ENCODE measurements at regions not wholly inside any gene's neighbourhood (a gene's known extent, or its start where the extent isn't known, plus 50 kb on each side); places are given as distances from the start of the nearest gene placed in this dataset.

DNA sequence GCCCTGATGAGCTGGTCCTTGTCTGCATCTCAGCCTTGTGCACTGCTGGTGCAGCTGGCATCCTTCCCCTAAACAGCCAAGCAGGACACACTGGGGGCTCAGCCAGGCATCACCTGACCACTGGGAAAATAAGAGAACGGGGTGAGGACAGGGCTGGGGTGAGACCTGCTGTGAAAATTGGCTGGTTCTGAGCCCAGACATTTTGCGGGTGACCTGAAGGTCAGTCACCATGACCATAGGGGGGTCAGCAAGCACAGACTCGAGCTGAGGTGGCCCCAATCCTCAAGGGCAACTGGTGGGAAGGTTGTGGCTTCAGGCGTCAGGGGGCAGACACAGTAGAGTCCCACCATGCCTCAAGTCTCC, 144.9 kb upstream of the TWIST2 start:
- no peak for DNase-seq

- DNase-seq, result no peak
Observed at GRCh38 chr2:238703436-238703835, 144.4 kb upstream of the TWIST2 start.

DNA sequence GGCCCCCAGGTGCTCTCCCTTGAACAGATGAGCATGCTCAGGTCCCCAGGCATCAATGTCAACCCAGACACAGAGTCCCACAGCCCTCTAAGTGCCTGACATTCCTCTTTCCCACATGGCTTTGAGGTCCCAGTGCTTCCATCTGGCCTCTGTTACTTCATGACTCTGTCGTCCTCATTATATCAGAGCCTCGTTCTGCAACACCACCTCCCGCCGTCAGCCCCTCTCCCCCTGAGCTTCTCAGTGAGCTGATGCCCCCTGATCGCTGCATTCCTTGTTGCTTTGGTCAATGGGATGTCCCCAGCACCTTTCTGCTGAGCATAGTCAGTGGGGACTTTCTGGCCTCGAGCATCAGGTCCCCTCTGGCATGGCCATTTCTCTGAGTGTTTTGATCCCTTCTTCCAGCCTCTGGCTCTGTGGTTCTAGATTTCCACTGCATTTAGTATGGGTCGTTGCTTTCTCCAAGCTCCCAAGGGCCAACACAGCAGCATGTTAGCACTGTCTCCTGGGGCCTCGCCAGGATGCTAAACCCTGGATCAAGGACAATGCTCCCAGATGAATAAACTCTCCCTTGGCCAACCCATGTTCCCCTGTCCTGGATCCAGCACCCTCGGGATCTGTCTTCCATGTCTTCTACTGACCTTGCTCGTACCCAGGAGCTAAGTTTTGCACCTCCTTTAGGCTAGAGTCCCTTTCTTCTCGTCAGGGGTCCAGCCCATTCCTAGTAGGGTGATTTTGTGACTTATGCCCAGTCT, 143.2 kb upstream of the TWIST2 start:
- DNase-seq, result no peak

DNA sequence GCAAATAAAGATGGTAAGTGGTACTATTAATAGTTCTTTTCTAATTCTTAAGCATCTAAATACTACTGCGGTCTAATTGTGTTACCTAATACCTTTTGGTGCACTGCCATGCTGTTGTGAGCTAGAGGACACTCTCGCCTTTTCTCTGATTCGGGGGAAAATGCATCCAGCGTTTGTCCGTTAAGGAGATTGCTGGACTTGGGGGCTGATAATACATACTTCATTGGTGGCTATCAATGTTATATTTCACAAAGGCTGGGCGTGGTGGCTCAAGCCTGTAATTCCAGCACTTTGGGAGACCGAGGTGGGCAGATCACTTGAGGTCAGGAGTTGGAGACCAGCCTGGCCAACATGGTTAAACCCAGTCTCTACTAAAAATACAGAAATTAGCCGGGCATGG, 141.7 kb upstream of the TWIST2 start:
- DNase-seq, result no peak

- DNase-seq, result no peak
Observed at GRCh38 chr2:238706673-238707072, 141.2 kb upstream of the TWIST2 start.

- DNase-seq, result no peak
Observed at GRCh38 chr2:238709325-238710025, 138.4 kb upstream of the TWIST2 start.

- DNase-seq, result no peak
Observed at GRCh38 chr2:238710032-238710735, 137.7 kb upstream of the TWIST2 start.

DNA sequence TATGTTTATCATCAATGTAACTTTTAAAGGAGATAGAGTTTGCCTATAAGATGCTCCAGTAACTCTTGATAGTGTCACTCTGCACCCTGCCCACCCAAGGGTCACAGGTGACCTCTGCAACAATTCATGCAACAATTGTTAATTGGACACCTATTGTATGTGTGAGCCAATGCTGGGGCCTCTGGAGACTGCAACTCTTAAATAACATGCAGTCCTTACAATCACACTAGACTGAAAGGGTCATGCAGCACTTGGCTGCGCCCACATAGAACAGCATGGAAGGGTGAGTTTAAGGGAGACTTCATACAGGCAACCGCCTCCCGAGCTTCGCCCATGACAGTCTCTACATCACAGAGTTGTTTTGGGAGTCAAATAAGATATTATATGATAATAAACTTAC, 137.1 kb upstream of the TWIST2 start:
- no peak for DNase-seq

DNA sequence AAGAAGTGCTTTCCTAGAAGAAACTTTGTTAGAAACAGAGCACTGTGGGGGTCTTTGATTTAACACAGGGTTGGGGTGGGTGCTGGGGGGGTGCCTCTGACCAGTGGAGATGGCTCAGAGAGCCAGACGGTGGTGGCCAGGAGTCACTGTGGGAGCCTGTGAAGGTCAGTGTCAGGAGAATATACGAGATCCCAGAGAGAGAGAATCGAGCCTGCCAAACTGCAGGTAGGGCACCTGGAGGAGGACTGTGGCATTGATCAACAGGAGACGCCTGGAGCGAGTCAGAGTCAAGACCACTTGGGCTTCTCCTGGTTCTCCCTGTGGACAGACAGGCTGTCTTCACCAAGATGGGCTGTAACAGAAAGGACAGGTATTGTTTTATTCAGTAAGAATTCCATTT, 136.5 kb upstream of the TWIST2 start:
- no peak for DNase-seq

GRCh38 chr2:238712011-238712410, 135.9 kb upstream of the TWIST2 start:
- no peak for DNase-seq

- DNase-seq, result no peak
Observed at GRCh38 chr2:238713198-238713826, 134.6 kb upstream of the TWIST2 start.

DNA sequence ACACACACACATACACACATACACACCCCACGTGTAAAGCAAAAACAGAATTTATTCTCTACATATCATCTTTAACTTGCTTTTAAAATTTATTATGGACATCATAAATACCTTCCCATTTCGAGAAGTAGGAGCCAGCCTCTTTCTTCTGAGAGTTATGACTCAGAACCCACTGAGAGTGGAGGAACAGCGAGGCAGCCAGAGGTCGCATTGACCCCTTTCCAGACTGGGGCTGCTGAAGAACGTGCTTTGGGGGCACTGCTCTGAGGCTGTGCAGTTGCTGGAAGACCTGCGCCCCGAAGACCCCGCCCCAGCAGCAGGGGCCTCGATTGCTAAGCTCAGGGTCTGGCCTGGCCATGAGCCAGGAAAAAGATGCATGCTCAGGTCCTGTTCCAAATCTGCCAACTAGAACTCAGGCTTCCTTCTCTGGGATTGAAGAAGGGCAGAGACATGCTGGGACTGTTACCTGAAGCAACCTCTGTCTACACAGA, 133.8 kb upstream of the TWIST2 start:
- no peak for DNase-seq

- DNase-seq, result no peak
Observed at GRCh38 chr2:238716171-238716570, 131.7 kb upstream of the TWIST2 start.

DNA sequence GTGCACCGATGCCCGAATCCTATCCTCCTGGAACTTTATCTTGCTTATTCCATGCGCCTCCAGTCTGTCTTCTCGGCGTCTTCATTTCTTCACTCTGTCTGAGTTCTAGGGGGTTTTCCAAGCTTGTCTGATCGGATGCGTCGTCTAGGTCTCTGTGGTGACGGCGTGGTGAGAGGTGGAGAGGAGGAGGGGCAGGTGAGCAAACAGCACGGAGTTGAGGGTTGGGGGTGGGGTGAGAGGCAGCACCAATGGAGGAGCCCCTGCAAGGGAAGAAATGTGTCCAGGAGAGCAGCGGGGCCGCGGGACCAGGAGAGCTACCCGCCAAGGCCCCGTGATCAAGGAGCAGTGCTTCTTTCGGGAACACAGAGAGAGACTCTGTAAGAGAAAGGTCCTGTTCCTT, 131.3 kb upstream of the TWIST2 start:
- no peak for DNase-seq

GRCh38 chr2:238717084-238717483, 130.8 kb upstream of the TWIST2 start:
- no peak for DNase-seq

GRCh38 chr2:238719641-238720040, 128.2 kb upstream of the TWIST2 start:
- no peak for DNase-seq

- DNase-seq, result peak; percentile 25
Observed at GRCh38 chr2:238720232-238720672, 127.6 kb upstream of the TWIST2 start.

- DNase-seq, result no peak
Observed at GRCh38 chr2:238722181-238722580, 125.7 kb upstream of the TWIST2 start.

DNA sequence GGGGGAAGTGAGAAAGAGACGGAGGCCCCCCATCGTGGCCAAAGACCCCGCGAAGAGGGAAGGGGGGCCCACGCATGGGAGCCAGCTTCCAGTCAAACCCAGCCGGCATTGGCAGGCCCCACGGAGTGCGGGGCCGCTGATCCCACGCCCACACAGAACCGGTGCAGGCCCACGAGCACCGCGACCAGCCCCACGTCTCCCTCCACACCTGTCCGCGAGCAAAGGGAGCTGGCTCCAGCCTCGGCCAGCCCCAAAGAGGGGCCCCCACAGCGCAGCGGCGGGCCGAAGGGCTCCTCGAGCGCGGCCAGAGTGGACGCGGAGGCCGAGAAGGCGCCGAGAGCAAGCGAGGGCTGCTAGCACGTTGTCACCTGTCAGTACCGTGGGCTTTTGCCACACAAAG, 125.0 kb upstream of the TWIST2 start:
- no peak for DNase-seq

- peak; percentile 68 for DNase-seq
Observed at GRCh38 chr2:238723740-238724320, 124.1 kb upstream of the TWIST2 start.

DNA sequence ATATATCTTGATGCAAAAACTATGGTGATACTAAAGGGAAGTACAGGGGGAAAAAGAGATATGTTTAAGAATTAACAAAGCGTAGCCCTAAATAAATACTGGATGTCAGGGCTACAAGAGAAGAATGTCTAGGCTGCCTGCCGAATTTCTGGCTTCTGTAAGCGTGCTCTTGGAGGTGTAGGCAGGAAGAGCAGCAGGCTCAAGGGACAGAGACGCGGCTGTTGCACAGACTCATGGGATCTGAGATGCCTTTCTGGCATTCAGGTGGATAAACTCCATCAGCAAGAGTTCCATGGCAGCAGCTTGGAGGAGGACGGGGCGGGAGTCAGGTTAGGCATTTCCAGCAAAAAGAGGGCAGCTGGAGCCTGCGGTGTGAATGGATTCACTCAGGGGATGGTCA, 123.2 kb upstream of the TWIST2 start:
- DNase-seq, result no peak

- DNase-seq, result no peak
Observed at GRCh38 chr2:238725298-238725697, 122.6 kb upstream of the TWIST2 start.

Data from fibroblast of skin of abdomen (primary cell).